Brain microvascular endothelial cell (primary cell): ENCODE measurements at regions not wholly inside any gene's neighbourhood (a gene's known extent, or its start where the extent isn't known, plus 50 kb on each side); places are given as distances from the start of the nearest gene placed in this dataset.

Experiments used
- DNase-seq: peaks from one replicate; pipeline ENCODE4 v3.0.0-alpha.2; 2020
- H3K27ac ChIP-seq: fragments of 250-450 bp; sonication (Bioruptor Pico); 2 replicates; pipeline ENCODE4 v1.5.1; 2020; ENCODE audit warnings: mild to moderate bottlenecking, moderate library complexity
- H3K27me3 ChIP-seq: fragments of 250-450 bp; sonication (Bioruptor Pico); replicated peaks from 2 replicates; pipeline ENCODE4 v1.5.1; 2020; ENCODE audit warnings: mild to moderate bottlenecking
- H3K36me3 ChIP-seq: fragments of 250-450 bp; sonication (Bioruptor Pico); replicated peaks from 2 replicates; pipeline ENCODE4 v1.5.1; 2020; ENCODE audit warnings: mild to moderate bottlenecking
- H3K4me3 ChIP-seq: 2 replicates; pipeline ENCODE4 v1.5.1; 2011; ENCODE audit warnings: low read depth, mild to moderate bottlenecking, control low read depth, low read length, moderate library complexity
- in situ Hi-C: cut with HindIII; loops from 2 replicates; pipeline ENCODE4 v1.10.0; 2017; ENCODE audit warnings: low sequenced_read_pairs, low pct_ligation_motif_present
- TF ChIP-seq, protein P1 (sequence below): IDR thresholded peaks from 2 replicates; pipeline ENCODE4 v1.5.1; 2011; ENCODE audit warnings: low read depth, mild to moderate bottlenecking, moderate library complexity, low read length, control low read depth, inconsistent platforms; ENCODE audit errors: missing control alignments

DNA sequence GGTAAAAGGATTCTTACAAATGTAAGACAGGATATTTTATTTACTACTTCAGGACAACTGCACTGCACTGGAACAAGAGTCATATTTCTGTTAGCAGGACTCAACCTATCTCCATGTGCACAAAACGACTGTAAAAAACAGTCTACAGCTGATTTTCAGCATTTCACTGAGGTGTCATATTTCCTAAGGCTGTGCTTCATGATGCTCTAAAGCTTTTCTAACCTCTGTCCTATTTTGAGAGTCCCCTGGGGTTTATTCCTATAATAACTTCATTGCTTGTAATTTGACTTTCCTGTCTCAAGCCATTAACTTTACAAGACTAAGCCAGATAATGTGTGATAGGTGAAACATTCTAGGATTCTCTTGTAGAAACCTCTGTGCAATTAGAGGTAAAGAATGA is 472.3 kb downstream of the HINT1 start:
- no peaks in the 10 kb centered on the region for H3K27me3 ChIP-seq
- in situ Hi-C loops: no loop called here
- H3K27ac ChIP-seq: no peak overlapping the region
- TF ChIP-seq, protein P1, sequence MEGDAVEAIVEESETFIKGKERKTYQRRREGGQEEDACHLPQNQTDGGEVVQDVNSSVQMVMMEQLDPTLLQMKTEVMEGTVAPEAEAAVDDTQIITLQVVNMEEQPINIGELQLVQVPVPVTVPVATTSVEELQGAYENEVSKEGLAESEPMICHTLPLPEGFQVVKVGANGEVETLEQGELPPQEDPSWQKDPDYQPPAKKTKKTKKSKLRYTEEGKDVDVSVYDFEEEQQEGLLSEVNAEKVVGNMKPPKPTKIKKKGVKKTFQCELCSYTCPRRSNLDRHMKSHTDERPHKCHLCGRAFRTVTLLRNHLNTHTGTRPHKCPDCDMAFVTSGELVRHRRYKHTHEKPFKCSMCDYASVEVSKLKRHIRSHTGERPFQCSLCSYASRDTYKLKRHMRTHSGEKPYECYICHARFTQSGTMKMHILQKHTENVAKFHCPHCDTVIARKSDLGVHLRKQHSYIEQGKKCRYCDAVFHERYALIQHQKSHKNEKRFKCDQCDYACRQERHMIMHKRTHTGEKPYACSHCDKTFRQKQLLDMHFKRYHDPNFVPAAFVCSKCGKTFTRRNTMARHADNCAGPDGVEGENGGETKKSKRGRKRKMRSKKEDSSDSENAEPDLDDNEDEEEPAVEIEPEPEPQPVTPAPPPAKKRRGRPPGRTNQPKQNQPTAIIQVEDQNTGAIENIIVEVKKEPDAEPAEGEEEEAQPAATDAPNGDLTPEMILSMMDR: no peak
- no peaks in the 10 kb centered on the region for H3K36me3 ChIP-seq
- DNase-seq: no peak
- no peak overlapping the region for H3K4me3 ChIP-seq

DNA sequence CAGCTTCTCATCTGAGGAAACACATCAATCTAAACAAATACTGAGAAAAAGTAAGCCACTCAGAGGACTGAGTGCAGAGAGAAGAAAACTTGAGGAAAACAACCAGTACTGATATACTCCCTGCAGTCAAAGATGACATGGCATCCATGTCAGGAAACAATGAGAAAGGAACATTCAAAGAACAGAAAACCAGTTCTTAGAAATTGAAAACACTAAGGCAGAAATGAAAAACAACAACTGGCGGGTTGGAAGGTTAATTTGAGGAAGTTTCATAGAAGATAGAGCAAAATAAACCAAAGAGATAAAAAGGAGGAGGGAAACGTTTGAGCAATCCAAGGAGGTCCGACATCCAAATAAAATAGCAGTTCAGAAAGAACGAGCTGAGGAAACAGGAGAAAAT is 475.2 kb downstream of the HINT1 start:
- in situ Hi-C loops: no loop called here
- Histone ChIP-seq H3K27ac (no peak overlapping the region), H3K4me3 (no peak overlapping the region), H3K36me3 (no peaks in the 10 kb centered on the region), H3K27me3 (no peaks in the 10 kb centered on the region)
- no peak for DNase-seq
- TF ChIP-seq, protein P1: no peak

DNA sequence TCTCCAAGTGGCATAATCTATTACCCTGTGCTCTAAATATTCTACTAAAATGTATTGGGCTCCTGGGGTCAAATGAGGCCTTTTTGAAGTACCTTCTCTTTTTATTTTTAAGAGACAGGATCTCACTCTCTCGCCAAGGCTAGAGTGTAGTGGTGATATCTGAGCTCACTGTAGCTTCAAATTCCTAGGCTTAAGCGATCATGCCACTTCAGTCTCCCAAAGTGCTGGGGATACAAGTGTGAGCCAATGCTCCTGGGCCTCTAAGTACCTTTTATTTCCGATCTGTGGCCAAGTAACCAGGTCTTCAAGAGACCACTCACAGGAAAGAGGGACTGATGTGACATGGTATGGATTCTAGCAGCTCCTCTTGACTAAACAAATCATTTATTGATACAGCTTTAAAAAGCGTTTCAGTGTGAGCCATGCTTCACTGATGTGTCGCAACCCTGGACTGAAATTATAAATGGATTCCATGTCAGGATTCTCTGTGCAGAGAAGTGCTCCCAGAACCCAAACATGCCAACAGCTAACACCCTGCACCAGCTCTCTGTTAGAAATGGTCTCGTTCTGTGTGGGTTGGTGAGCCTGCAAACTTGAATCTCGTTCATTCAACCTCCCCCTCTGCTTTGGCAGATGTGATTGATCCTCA is 477.8 kb downstream of the HINT1 start:
- Histone ChIP-seq H3K36me3 (no peaks in the 10 kb centered on the region), H3K27me3 (no peaks in the 10 kb centered on the region), H3K27ac (no peak overlapping the region), H3K4me3 (no peak overlapping the region)
- no peak for DNase-seq
- TF ChIP-seq, protein P1: no peak
- in situ Hi-C loops: no loop called here

DNA sequence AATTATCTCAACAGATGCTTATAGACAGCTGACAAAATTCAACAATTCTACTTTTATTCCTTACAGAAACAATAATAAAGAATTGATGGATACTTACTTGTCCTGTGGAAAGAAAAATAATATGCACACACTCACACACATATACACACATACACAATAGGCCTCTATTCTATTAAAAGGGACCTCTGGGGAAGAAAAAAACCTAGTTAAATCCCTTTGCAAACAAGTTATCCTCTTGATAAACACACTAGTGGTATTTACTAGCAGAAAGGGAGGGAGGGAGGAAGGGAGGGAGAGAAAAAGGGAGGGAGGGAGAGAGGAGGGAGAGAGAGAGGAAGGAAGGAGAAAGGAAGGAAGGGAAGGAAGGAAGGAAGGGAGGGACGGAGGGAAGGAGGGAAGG is 486.4 kb downstream of the HINT1 start:
- Histone ChIP-seq H3K4me3 (no peak overlapping the region), H3K27me3 (no peaks in the 10 kb centered on the region), H3K27ac (no peak overlapping the region), H3K36me3 (no peaks in the 10 kb centered on the region)
- no peak for DNase-seq
- TF ChIP-seq, protein P1: no peak
- in situ Hi-C loops: no loop called here

DNA sequence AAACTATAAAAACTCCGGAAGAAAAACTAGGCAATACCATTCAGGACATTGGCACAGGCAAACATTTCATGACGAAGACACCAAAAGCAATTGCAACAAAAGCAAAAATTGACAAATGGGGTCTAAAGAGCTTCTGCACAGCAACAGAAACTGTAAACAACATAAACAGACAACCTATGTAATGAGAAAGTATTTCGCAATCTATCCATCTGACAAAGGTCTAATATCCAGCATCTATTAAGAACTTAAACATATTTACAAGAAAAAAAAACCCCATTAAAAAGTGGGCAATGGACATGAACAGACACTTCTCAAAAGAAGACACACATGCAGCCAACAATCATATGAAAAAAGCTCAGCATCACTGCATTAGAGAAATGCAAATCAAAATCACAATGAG is 498.6 kb downstream of the HINT1 start:
- TF ChIP-seq, protein P1: no peak
- in situ Hi-C loops: no loop called here

DNA sequence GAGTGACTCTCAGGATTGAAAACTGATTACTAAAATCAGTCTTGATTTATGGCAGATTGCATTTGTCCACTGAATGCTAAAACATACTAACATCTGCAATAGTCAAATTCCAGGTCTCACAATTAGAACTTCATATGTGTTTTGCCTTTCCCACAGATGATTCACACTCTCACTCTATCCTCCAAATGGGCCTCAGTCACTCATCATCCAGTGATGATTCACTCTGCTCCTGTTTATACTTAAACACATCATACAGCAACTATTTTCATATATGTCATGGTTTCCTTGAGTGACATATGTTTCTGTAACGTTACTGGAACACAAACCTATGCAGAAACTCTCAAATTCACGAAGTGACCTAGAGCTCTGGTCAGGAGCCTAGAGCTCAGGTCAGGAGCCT is 512.9 kb downstream of the HINT1 start:
- Histone ChIP-seq H3K27me3 (no peaks in the 10 kb centered on the region), H3K36me3 (no peaks in the 10 kb centered on the region), H3K27ac (peak overlapping the region; percentile 40), H3K4me3 (no peak overlapping the region)
- in situ Hi-C loops: no loop called here
- peak; percentile 89 for DNase-seq
- TF ChIP-seq, protein P1: no peak

More for the DNA sequence above, 498.6 kb downstream of the HINT1 start:
- Histone ChIP-seq H3K27ac (no peak overlapping the region), H3K27me3 (no peaks in the 10 kb centered on the region), H3K4me3 (no peak overlapping the region), H3K36me3 (no peaks in the 10 kb centered on the region)
- DNase-seq: no peak
